ENCODE measurements at regions not wholly inside any gene's neighbourhood (a gene's known extent, or its start where the extent isn't known, plus 50 kb on each side); places are given as distances from the start of the nearest gene placed in this dataset.

DNA sequence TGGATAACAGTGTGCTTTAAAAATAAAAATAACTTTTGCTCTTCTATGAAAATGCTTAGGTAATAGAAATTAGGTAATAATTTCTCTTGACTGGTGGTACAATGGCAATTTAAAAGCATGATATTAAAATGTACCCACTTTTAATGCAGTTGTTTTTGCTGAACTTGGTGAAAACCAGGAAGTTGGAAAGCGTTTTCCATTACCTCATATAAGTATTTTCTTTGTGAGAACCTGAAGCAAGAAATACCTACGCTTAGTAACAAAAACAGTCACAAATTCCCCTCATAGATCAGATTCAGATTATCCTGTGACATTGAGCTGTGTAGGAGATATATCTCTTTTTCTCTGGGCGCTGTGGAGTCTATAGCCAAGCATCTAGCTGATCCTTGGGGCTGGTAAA lies 689.0 kb upstream of the FZD8 start:
- Histone ChIP-seq H3K4me2 (replicated peaks; ENCODE audit: low read depth, low read length, poor library complexity, severe bottlenecking) (no peak overlapping the region), H4K20me1 (ENCODE audit: control insufficient read depth, insufficient read depth, low read length, poor library complexity, severe bottlenecking) (no peaks in the 10 kb centered on the region), H3K4me3 (ENCODE audit: control extremely low read depth in 1 of 5, extremely low read depth in 1 of 5, insufficient read depth in 1 of 5, low read depth in 2 of 5, low read length in 4 of 5) (no peak overlapping the region), H3K36me3 (replicated peaks in 1 of 2; ENCODE audit: control extremely low read depth in 1 of 2, control insufficient read depth in 1 of 2, extremely low read depth in 1 of 2, insufficient read depth in 2 of 2, low read length in 1 of 2) (no peaks in the 10 kb centered on the region), H3K9ac (ENCODE audit: low read length) (no peak overlapping the region), H3K27me3 (replicated peaks in 1 of 4; ENCODE audit: control extremely low read depth in 1 of 4, control insufficient read depth in 3 of 4, insufficient read depth in 4 of 4, low read length in 3 of 4) (no peaks in the 10 kb centered on the region), H3K27ac (ENCODE audit: low read length in 2 of 2) (no peak overlapping the region), H3K79me2 (ENCODE audit: control insufficient read depth, insufficient read depth, low read length) (no peaks in the 10 kb centered on the region), H3K9me3 (ENCODE audit: control extremely low read depth in 1 of 3, control insufficient read depth in 2 of 3, insufficient read depth in 1 of 3, low read length in 2 of 3) (no peaks in the 10 kb centered on the region), H2AFZ (ENCODE audit: insufficient read depth, low read depth, low read length, poor library complexity, severe bottlenecking) (no peak overlapping the region), H3K4me1 (ENCODE audit: control insufficient read depth in 2 of 2, insufficient read depth in 2 of 2, low read length in 2 of 2) (no peaks in the 10 kb centered on the region)
- ChIA-PET POLR2A (no interaction called here), CTCF (no interaction called here)
- no peak for TF ChIP-seq EZH2 (IDR thresholded peaks at IDR 0.05; ENCODE audit: borderline replicate concordance, insufficient read depth, low read depth, low read length, poor library complexity, severe bottlenecking)
- TF ChIP-seq, protein P1, sequence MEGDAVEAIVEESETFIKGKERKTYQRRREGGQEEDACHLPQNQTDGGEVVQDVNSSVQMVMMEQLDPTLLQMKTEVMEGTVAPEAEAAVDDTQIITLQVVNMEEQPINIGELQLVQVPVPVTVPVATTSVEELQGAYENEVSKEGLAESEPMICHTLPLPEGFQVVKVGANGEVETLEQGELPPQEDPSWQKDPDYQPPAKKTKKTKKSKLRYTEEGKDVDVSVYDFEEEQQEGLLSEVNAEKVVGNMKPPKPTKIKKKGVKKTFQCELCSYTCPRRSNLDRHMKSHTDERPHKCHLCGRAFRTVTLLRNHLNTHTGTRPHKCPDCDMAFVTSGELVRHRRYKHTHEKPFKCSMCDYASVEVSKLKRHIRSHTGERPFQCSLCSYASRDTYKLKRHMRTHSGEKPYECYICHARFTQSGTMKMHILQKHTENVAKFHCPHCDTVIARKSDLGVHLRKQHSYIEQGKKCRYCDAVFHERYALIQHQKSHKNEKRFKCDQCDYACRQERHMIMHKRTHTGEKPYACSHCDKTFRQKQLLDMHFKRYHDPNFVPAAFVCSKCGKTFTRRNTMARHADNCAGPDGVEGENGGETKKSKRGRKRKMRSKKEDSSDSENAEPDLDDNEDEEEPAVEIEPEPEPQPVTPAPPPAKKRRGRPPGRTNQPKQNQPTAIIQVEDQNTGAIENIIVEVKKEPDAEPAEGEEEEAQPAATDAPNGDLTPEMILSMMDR (IDR thresholded peaks at IDR 0.05): no peak
- no peaks in the 10 kb centered on the region for H3K4me1 Mint-ChIP-seq
- DNase-seq (no peak), ATAC-seq (ENCODE audit: low read depth) (no peak)
- no peaks in the 10 kb centered on the region for H3K27me3 Mint-ChIP-seq
- no CpG with 5 or more reads among the region's 3 CpGs for WGBS (ENCODE audit: insufficient coverage)
- no peak overlapping the region for H3K27ac Mint-ChIP-seq
- intact Hi-C loops (cut with micrococcal nuclease): no loop called here
- no peaks in the 10 kb centered on the region for H3K9me3 Mint-ChIP-seq (ENCODE audit: insufficient read depth)
- H3K4me3 Mint-ChIP-seq: no peak overlapping the region

GRCh38 chr10:36325815-36326214 lies 683.7 kb upstream of the FZD8 start:
- Histone ChIP-seq H3K27ac (ENCODE audit: low read length in 2 of 2) (no peak overlapping the region), H2AFZ (ENCODE audit: insufficient read depth, low read depth, low read length, poor library complexity, severe bottlenecking) (no peak overlapping the region), H3K9me3 (ENCODE audit: control extremely low read depth in 1 of 3, control insufficient read depth in 2 of 3, insufficient read depth in 1 of 3, low read length in 2 of 3) (no peaks in the 10 kb centered on the region), H4K20me1 (ENCODE audit: control insufficient read depth, insufficient read depth, low read length, poor library complexity, severe bottlenecking) (no peaks in the 10 kb centered on the region), H3K36me3 (replicated peaks in 1 of 2; ENCODE audit: control extremely low read depth in 1 of 2, control insufficient read depth in 1 of 2, extremely low read depth in 1 of 2, insufficient read depth in 2 of 2, low read length in 1 of 2) (no peaks in the 10 kb centered on the region), H3K9ac (ENCODE audit: low read length) (no peak overlapping the region), H3K27me3 (replicated peaks in 1 of 4; ENCODE audit: control extremely low read depth in 1 of 4, control insufficient read depth in 3 of 4, insufficient read depth in 4 of 4, low read length in 3 of 4) (no peaks in the 10 kb centered on the region), H3K4me2 (replicated peaks; ENCODE audit: low read depth, low read length, poor library complexity, severe bottlenecking) (no peak overlapping the region), H3K79me2 (ENCODE audit: control insufficient read depth, insufficient read depth, low read length) (no peaks in the 10 kb centered on the region), H3K4me1 (ENCODE audit: control insufficient read depth in 2 of 2, insufficient read depth in 2 of 2, low read length in 2 of 2) (no peaks in the 10 kb centered on the region), H3K4me3 (ENCODE audit: control extremely low read depth in 1 of 5, extremely low read depth in 1 of 5, insufficient read depth in 1 of 5, low read depth in 2 of 5, low read length in 4 of 5) (no peak overlapping the region)
- ATAC-seq (ENCODE audit: low read depth) (no peak), DNase-seq (no peak)
- no peaks in the 10 kb centered on the region for H3K4me1 Mint-ChIP-seq
- ChIA-PET POLR2A (no interaction called here), CTCF (no interaction called here)
- no peak overlapping the region for H3K27ac Mint-ChIP-seq
- intact Hi-C loops (cut with micrococcal nuclease): no loop called here
- no peak overlapping the region for H3K4me3 Mint-ChIP-seq
- no peaks in the 10 kb centered on the region for H3K9me3 Mint-ChIP-seq (ENCODE audit: insufficient read depth)
- no peaks in the 10 kb centered on the region for H3K27me3 Mint-ChIP-seq
- no peak for TF ChIP-seq EZH2 (IDR thresholded peaks at IDR 0.05; ENCODE audit: borderline replicate concordance, insufficient read depth, low read depth, low read length, poor library complexity, severe bottlenecking)
- TF ChIP-seq, protein P1 (IDR thresholded peaks at IDR 0.05): no peak
- WGBS (ENCODE audit: insufficient coverage): no CpG with 5 or more reads among the region's 2 CpGs

Data from B cell (primary cell).